D341Med (cell line): ENCODE measurements at regions not wholly inside any gene's neighbourhood (a gene's known extent, or its start where the extent isn't known, plus 50 kb on each side); places are given as distances from the start of the nearest gene placed in this dataset.

Experiments used
- DNase-seq: peaks from one replicate; pipeline ENCODE4 v3.0.0; 2012; ENCODE audit warnings: low spot score

GRCh38 chr21:28458446-28458845 lies 534.2 kb downstream of the LTN1 start:
- DNase-seq, result no peak

GRCh38 chr21:28455253-28455600 lies 537.5 kb downstream of the LTN1 start:
- no peak for DNase-seq

GRCh38 chr21:28454564-28455252 lies 538.0 kb downstream of the LTN1 start:
- no peak for DNase-seq

GRCh38 chr21:28447462-28447861 lies 545.2 kb downstream of the LTN1 start:
- DNase-seq, result no peak

- no peak for DNase-seq
Observed at GRCh38 chr21:28445141-28445830, 547.4 kb downstream of the LTN1 start.

- no peak for DNase-seq
Observed at GRCh38 chr21:28444557-28444956, 548.1 kb downstream of the LTN1 start.

- no peak for DNase-seq
Observed at GRCh38 chr21:28444111-28444510, 548.6 kb downstream of the LTN1 start.

GRCh38 chr21:28442624-28443023 lies 550.1 kb downstream of the LTN1 start:
- DNase-seq, result no peak

GRCh38 chr21:28442085-28442484 lies 550.6 kb downstream of the LTN1 start:
- no peak for DNase-seq

- DNase-seq, result no peak
Observed at GRCh38 chr21:28439788-28440187, 552.9 kb downstream of the LTN1 start.

GRCh38 chr21:28439251-28439650 lies 553.4 kb downstream of the LTN1 start:
- no peak for DNase-seq

GRCh38 chr21:28437061-28437460 lies 555.6 kb downstream of the LTN1 start:
- DNase-seq, result no peak

- no peak for DNase-seq
Observed at GRCh38 chr21:28436286-28436932, 556.3 kb downstream of the LTN1 start.

- DNase-seq, result no peak
Observed at GRCh38 chr21:28431527-28432200, 561.0 kb downstream of the LTN1 start.

GRCh38 chr21:28431022-28431421 lies 561.7 kb downstream of the LTN1 start:
- DNase-seq, result no peak

- no peak for DNase-seq
Observed at GRCh38 chr21:28429161-28429560, 563.5 kb downstream of the LTN1 start.

GRCh38 chr21:28427394-28428022 lies 565.2 kb downstream of the LTN1 start:
- DNase-seq, result no peak

- DNase-seq, result no peak
Observed at GRCh38 chr21:28426545-28426944, 566.1 kb downstream of the LTN1 start.

- DNase-seq, result no peak
Observed at GRCh38 chr21:28423521-28424190, 569.0 kb downstream of the LTN1 start.

GRCh38 chr21:28421716-28422524 lies 570.8 kb downstream of the LTN1 start:
- DNase-seq, result no peak

GRCh38 chr21:28419811-28420210 lies 572.9 kb downstream of the LTN1 start:
- DNase-seq, result no peak
